CD14-positive monocyte (primary cell): ENCODE measurements at regions not wholly inside any gene's neighbourhood (a gene's known extent, or its start where the extent isn't known, plus 50 kb on each side); places are given as distances from the start of the nearest gene placed in this dataset.

Experiments
- DNase-seq, 3 donors: peaks; one replicate each; pipeline ENCODE4 v3.0.0-alpha.2; 2011 to 2022
- H2AFZ ChIP-seq: 2 replicates; pipeline ENCODE4 v1.6.0; 2012; ENCODE audit warnings: mild to moderate bottlenecking, low read depth, low read length, inconsistent platforms; ENCODE audit not compliant: insufficient read depth, poor library complexity, severe bottlenecking
- H3K27ac ChIP-seq, 2 donors: 1 replicate in 1 of 2; 2 replicates in 1 of 2; pipeline ENCODE4 v1.5.1; 2012 to 2013; ENCODE audit warnings: low read length in 2 of 2, control low read depth in 1 of 2, inconsistent platforms in 1 of 2, low read depth in 1 of 2, mild to moderate bottlenecking in 1 of 2
- H3K27me3 ChIP-seq, 2 donors: one replicate each; pipeline versions ENCODE4 v1.6.0 to v1.6.1; 2011 to 2013; ENCODE audit warnings: low read length in 2 of 2; ENCODE audit not compliant: control insufficient read depth in 2 of 2, insufficient read depth in 2 of 2
- H3K36me3 ChIP-seq, 2 donors: replicated peaks in 1 of 2; 1 replicate in 1 of 2; 2 replicates in 1 of 2; pipeline versions ENCODE4 v1.5.1 to v1.6.1; 2012 to 2013; ENCODE audit warnings: low read length in 2 of 2, control low read depth in 1 of 2, inconsistent platforms in 1 of 2, mild to moderate bottlenecking in 1 of 2; ENCODE audit not compliant: insufficient read depth in 2 of 2, control insufficient read depth in 1 of 2
- H3K4me1 ChIP-seq, 2 donors: 1 replicate in 1 of 2; 2 replicates in 1 of 2; pipeline versions ENCODE4 v1.5.1 to v1.6.1; 2012 to 2013; ENCODE audit warnings: low read length in 2 of 2, control low read depth in 1 of 2, inconsistent platforms in 1 of 2, mild to moderate bottlenecking in 1 of 2, moderate library complexity in 1 of 2; ENCODE audit not compliant: insufficient read depth in 2 of 2, control insufficient read depth in 1 of 2
- H3K4me2 ChIP-seq: replicated peaks from 2 replicates; pipeline ENCODE3; 2012; ENCODE audit warnings: low read length, moderate library complexity, mild to moderate bottlenecking; ENCODE audit not compliant: poor library complexity, severe bottlenecking; ENCODE audit errors: extremely low read depth
- H3K4me3 ChIP-seq, 3 experiments: fragments of 200-600 bp in 1 of 3; sonication (generic) in 1 of 3; replicated peaks in 1 of 3; 1 replicate in 2 of 3; 2 replicates in 1 of 3; pipeline ENCODE4 v1.5.1; 2011 to 2013; ENCODE audit warnings: low read length in 3 of 3, mild to moderate bottlenecking in 3 of 3, control low read depth in 2 of 3, low read depth in 2 of 3, inconsistent platforms in 1 of 3, moderate library complexity in 1 of 3
- H3K79me2 ChIP-seq: 2 replicates; pipeline ENCODE4 v1.6.0; 2012; ENCODE audit warnings: mild to moderate bottlenecking, control low read depth, inconsistent platforms, low read length, moderate library complexity; ENCODE audit not compliant: insufficient read depth
- H3K9ac ChIP-seq: 2 replicates; pipeline ENCODE4 v1.6.0; 2017; ENCODE audit warnings: low read length, mild to moderate bottlenecking; ENCODE audit not compliant: insufficient read depth, poor library complexity, severe bottlenecking
- H3K9me3 ChIP-seq, 2 donors: replicated peaks in 1 of 2; 1 replicate in 1 of 2; 2 replicates in 1 of 2; pipeline versions ENCODE4 v1.5.1 to v1.6.1; 2012 to 2013; ENCODE audit warnings: low read length in 2 of 2, control low read depth in 1 of 2; ENCODE audit not compliant: control insufficient read depth in 1 of 2, insufficient read depth in 1 of 2
- H4K20me1 ChIP-seq: 2 replicates; pipeline ENCODE4 v1.6.0; 2012; ENCODE audit warnings: mild to moderate bottlenecking, low read length, control low read depth, moderate library complexity; ENCODE audit not compliant: insufficient read depth
- H3K27ac Mint-ChIP-seq, 7 donors: one replicate each; pipeline ENCODE4 v1.8.0; 2020; ENCODE audit warnings: mild to moderate bottlenecking in 7 of 7, mixed read lengths in 7 of 7, moderate library complexity in 6 of 7, inconsistent platforms in 2 of 7
- H3K27me3 Mint-ChIP-seq, 3 donors: one replicate each; pipeline ENCODE4 v1.8.0; 2021 to 2022; ENCODE audit warnings: low read depth in 3 of 3, mild to moderate bottlenecking in 3 of 3, mixed read lengths in 3 of 3, moderate library complexity in 3 of 3, inconsistent platforms in 1 of 3
- H3K36me3 Mint-ChIP-seq, 2 donors: one replicate each; pipeline ENCODE4 v1.8.0; 2020; ENCODE audit warnings: mixed read lengths in 2 of 2, inconsistent platforms in 1 of 2, mild to moderate bottlenecking in 1 of 2
- H3K4me1 Mint-ChIP-seq: one replicate; pipeline ENCODE4 v1.8.0; 2020; ENCODE audit warnings: mild to moderate bottlenecking, mixed read lengths
- H3K4me3 Mint-ChIP-seq, 2 donors: one replicate each; pipeline ENCODE4 v1.8.0; 2020; ENCODE audit warnings: mild to moderate bottlenecking in 2 of 2, mixed read lengths in 2 of 2, moderate library complexity in 1 of 2
- H3K9me3 Mint-ChIP-seq, 7 donors: one replicate each; pipeline ENCODE4 v1.8.0; 2020 to 2022; ENCODE audit warnings: mixed read lengths in 7 of 7, mild to moderate bottlenecking in 6 of 7, moderate library complexity in 6 of 7, inconsistent platforms in 2 of 7
- WGBS: methylation state at CpG from one replicate; pipeline ENCODE4 v1.1.5; 2013; ENCODE audit warnings: missing lambda C conversion rate; ENCODE audit not compliant: insufficient coverage; 5-methylcytosine and 5-hydroxymethylcytosine counted together
- intact Hi-C, 2 donors: fragments of 100-400 bp; cut with micrococcal nuclease; formaldehyde crosslinking; loops; one replicate each; pipeline versions ENCODE4 v1.15.0 to v1.15.1; 2023
- TF ChIP-seq, protein P1 (sequence below): fragments of 200-600 bp; IDR thresholded peaks from one replicate; pipeline ENCODE4 v1.8.0; 2022; ENCODE audit warnings: antibody characterized with exemption, mild to moderate bottlenecking

DNA sequence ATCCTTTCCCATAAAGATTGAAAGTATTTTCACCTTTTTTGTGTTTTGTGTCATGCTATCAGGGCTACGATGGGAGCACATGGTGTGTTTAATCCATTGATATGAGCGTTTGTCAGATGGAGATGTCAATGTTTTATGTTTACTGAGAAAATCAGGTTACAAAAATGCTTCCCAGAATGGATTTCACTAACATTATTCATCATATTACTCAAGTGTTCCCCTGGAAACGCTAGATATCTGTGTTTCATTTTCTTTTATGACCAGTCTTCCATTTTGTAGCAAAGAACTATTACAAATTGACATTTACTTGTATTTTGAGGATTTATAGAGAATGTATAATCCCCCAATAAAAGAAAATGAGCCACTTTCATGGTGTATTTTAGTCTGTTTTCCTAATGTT lies 293.5 kb upstream of the AKR1E2 start:
- H3K9me3 ChIP-seq, result peaks cover 10% of the 10 kb centered on the region in 2 donors
- no peaks in the 10 kb centered on the region for H4K20me1 ChIP-seq
- H3K4me2 ChIP-seq, result no peak overlapping the region
- no peaks in the 10 kb centered on the region for H3K27me3 ChIP-seq
- H3K4me3 ChIP-seq, result no peak overlapping the region
- Mint-ChIP-seq H3K27me3 (peaks cover 0 to 2% (median 2%) of the 10 kb centered on the region in 3 donors), H3K27ac (no peak overlapping the region), H3K4me1 (no peaks in the 10 kb centered on the region), H3K4me3 (no peak overlapping the region), H3K36me3 (no peaks in the 10 kb centered on the region), H3K9me3 (peaks cover 4 to 15% (median 8%) of the 10 kb centered on the region in 7 donors)
- WGBS, result no CpG with 5 or more reads among the region's 3 CpGs
- H3K27ac ChIP-seq, result no peak overlapping the region
- no peak for DNase-seq
- H3K36me3 ChIP-seq, result no peaks in the 10 kb centered on the region
- no peaks in the 10 kb centered on the region for H3K4me1 ChIP-seq
- H3K79me2 ChIP-seq, result no peaks in the 10 kb centered on the region
- no peak overlapping the region for H2AFZ ChIP-seq
- H3K9ac ChIP-seq, result no peak overlapping the region
- TF ChIP-seq, protein P1, sequence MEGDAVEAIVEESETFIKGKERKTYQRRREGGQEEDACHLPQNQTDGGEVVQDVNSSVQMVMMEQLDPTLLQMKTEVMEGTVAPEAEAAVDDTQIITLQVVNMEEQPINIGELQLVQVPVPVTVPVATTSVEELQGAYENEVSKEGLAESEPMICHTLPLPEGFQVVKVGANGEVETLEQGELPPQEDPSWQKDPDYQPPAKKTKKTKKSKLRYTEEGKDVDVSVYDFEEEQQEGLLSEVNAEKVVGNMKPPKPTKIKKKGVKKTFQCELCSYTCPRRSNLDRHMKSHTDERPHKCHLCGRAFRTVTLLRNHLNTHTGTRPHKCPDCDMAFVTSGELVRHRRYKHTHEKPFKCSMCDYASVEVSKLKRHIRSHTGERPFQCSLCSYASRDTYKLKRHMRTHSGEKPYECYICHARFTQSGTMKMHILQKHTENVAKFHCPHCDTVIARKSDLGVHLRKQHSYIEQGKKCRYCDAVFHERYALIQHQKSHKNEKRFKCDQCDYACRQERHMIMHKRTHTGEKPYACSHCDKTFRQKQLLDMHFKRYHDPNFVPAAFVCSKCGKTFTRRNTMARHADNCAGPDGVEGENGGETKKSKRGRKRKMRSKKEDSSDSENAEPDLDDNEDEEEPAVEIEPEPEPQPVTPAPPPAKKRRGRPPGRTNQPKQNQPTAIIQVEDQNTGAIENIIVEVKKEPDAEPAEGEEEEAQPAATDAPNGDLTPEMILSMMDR, result no peak
- intact Hi-C loops, result no loop called here

DNA sequence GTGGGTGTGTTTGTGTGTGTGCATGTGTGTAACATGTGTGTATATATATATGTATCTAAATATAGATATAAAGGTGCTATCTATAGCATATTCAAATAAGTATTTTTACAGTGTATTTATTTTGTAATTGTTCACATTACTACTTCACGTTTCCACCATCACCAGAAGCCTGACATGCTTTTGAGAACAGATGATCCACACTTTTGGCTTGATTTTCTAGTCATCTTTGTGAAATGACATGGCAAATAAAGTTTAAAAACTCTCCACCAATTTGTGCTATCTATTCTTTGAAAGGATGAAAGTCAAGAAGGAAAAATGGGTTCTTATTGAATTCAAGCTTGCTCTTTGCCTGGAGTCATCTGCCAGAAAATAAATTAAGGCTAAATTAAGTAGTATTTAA lies 294.0 kb upstream of the AKR1E2 start:
- no peak overlapping the region for H3K27ac ChIP-seq
- Mint-ChIP-seq H3K27me3 (peaks cover 0 to 2% (median 2%) of the 10 kb centered on the region in 3 donors), H3K4me3 (no peak overlapping the region), H3K4me1 (no peaks in the 10 kb centered on the region), H3K27ac (no peak overlapping the region), H3K36me3 (no peaks in the 10 kb centered on the region), H3K9me3 (peaks cover 2 to 12% (median 6%) of the 10 kb centered on the region in 7 donors)
- H3K79me2 ChIP-seq, result no peaks in the 10 kb centered on the region
- intact Hi-C loops, result no loop called here
- no peaks in the 10 kb centered on the region for H3K27me3 ChIP-seq
- H3K4me3 ChIP-seq, result no peak overlapping the region
- TF ChIP-seq, protein P1, result no peak
- no peaks in the 10 kb centered on the region for H3K36me3 ChIP-seq
- no peak for DNase-seq
- H3K4me2 ChIP-seq, result no peak overlapping the region
- no peaks in the 10 kb centered on the region for H4K20me1 ChIP-seq
- H3K9ac ChIP-seq, result no peak overlapping the region
- peaks cover 5 to 7% of the 10 kb centered on the region in 2 donors for H3K9me3 ChIP-seq
- H3K4me1 ChIP-seq, result no peaks in the 10 kb centered on the region
- no CpG with 5 or more reads among the region's 1 CpG for WGBS
- H2AFZ ChIP-seq, result no peak overlapping the region
